ENCODE measurements at regions not wholly inside any gene's neighbourhood (a gene's known extent, or its start where the extent isn't known, plus 50 kb on each side); places are given as distances from the start of the nearest gene placed in this dataset.

- H3K36me3 Mint-ChIP-seq (ENCODE audit: low read depth) = no peaks in the 10 kb centered on the region
- no peak for DNase-seq
- peaks cover 2% of the 10 kb centered on the region for H3K27me3 Mint-ChIP-seq (ENCODE audit: low read depth)
- H3K27ac Mint-ChIP-seq = no peak overlapping the region
- no peak overlapping the region for H3K4me3 Mint-ChIP-seq
- intact Hi-C loops (cut with micrococcal nuclease) = no loop called here
- CTCF ChIA-PET = no interaction called here
- H3K9me3 Mint-ChIP-seq = no peaks in the 10 kb centered on the region
- no peaks in the 10 kb centered on the region for H3K4me1 Mint-ChIP-seq (ENCODE audit: low read depth)
Observed at GRCh38 chr17:72399608-72400487, 279.0 kb downstream of the SOX9 start.

- no peak for DNase-seq
- H3K4me3 Mint-ChIP-seq = no peak overlapping the region
- intact Hi-C loops (cut with micrococcal nuclease) = no loop called here
- no peaks in the 10 kb centered on the region for H3K4me1 Mint-ChIP-seq (ENCODE audit: low read depth)
- H3K9me3 Mint-ChIP-seq = no peaks in the 10 kb centered on the region
- peaks cover under 1% of the 10 kb centered on the region for H3K27me3 Mint-ChIP-seq (ENCODE audit: low read depth)
- no peak overlapping the region for H3K27ac Mint-ChIP-seq
- CTCF ChIA-PET = no interaction called here
- H3K36me3 Mint-ChIP-seq (ENCODE audit: low read depth) = no peaks in the 10 kb centered on the region
Observed at GRCh38 chr17:72400488-72400827, 279.6 kb downstream of the SOX9 start.

GRCh38 chr17:72400863-72401262 is 280.0 kb downstream of the SOX9 start:
- H3K4me3 Mint-ChIP-seq = no peak overlapping the region
- CTCF ChIA-PET = no interaction called here
- H3K27ac Mint-ChIP-seq = no peak overlapping the region
- H3K9me3 Mint-ChIP-seq = no peaks in the 10 kb centered on the region
- H3K36me3 Mint-ChIP-seq (ENCODE audit: low read depth) = no peaks in the 10 kb centered on the region
- H3K4me1 Mint-ChIP-seq (ENCODE audit: low read depth) = no peaks in the 10 kb centered on the region
- intact Hi-C loops (cut with micrococcal nuclease) = no loop called here
- H3K27me3 Mint-ChIP-seq (ENCODE audit: low read depth) = no peaks in the 10 kb centered on the region
- no peak for DNase-seq

DNA sequence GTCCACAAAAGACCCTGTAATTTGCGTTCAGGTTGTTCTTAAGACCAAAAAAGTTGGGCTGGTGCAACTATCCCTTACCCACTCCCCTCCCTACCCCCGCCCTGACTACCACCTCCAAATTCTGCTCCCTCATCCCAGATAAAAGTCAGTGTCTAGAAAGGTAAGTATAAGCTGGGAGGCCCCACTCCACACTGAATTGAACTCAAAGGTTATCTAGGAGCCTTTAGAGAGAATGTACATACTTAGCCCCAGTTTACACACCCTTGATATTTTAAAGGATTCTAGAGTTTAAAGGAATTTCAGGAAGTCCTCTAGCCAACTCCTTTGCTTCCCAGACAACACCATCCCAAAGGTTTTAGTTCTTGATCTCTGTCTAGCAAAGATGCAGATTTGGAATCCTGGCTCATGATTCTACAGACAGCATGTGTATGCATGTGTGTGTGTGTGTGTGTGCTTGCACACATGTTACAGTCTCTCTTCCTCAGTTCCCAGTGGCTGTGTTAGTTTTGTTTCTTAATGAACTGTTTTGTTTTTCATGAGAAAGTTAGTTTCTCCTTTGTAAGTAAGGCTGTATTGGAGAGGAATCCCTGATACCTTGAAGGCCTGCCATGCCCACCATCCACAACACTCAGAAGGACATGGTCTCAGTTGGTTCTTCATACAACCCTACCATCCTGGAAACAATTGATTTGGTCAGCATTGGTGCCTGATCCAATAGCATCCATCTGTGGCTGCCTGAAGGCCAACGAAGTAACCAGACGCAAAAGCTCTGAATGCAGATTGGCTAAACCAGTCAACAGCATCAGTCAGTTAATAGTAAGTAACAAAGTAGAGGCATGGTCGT is 281.3 kb downstream of the SOX9 start:
- CTCF ChIA-PET = no interaction called here
- Mint-ChIP-seq H3K27me3 (ENCODE audit: low read depth) (no peaks in the 10 kb centered on the region), H3K4me3 (no peak overlapping the region), H3K36me3 (ENCODE audit: low read depth) (no peaks in the 10 kb centered on the region), H3K4me1 (ENCODE audit: low read depth) (no peaks in the 10 kb centered on the region), H3K9me3 (no peaks in the 10 kb centered on the region), H3K27ac (no peak overlapping the region)
- DNase-seq = no peak
- intact Hi-C loops (cut with micrococcal nuclease) = no loop called here

GRCh38 chr17:72402727-72403210 is 281.9 kb downstream of the SOX9 start:
- Mint-ChIP-seq H3K36me3 (ENCODE audit: low read depth) (no peaks in the 10 kb centered on the region), H3K4me3 (no peak overlapping the region), H3K9me3 (no peaks in the 10 kb centered on the region), H3K4me1 (ENCODE audit: low read depth) (no peaks in the 10 kb centered on the region), H3K27me3 (ENCODE audit: low read depth) (no peaks in the 10 kb centered on the region), H3K27ac (no peak overlapping the region)
- DNase-seq = no peak
- intact Hi-C loops (cut with micrococcal nuclease) = no loop called here
- CTCF ChIA-PET = no interaction called here

- intact Hi-C loops (cut with micrococcal nuclease) = no loop called here
- H3K4me1 Mint-ChIP-seq (ENCODE audit: low read depth) = no peaks in the 10 kb centered on the region
- no peak overlapping the region for H3K27ac Mint-ChIP-seq
- CTCF ChIA-PET = no interaction called here
- H3K9me3 Mint-ChIP-seq = no peaks in the 10 kb centered on the region
- H3K27me3 Mint-ChIP-seq (ENCODE audit: low read depth) = no peaks in the 10 kb centered on the region
- DNase-seq = no peak
- no peaks in the 10 kb centered on the region for H3K36me3 Mint-ChIP-seq (ENCODE audit: low read depth)
- H3K4me3 Mint-ChIP-seq = no peak overlapping the region
Observed at GRCh38 chr17:72403713-72404209, 282.9 kb downstream of the SOX9 start.

GRCh38 chr17:72404872-72405271 is 284.1 kb downstream of the SOX9 start:
- CTCF ChIA-PET = no interaction called here
- intact Hi-C loops (cut with micrococcal nuclease) = no loop called here
- no peaks in the 10 kb centered on the region for H3K36me3 Mint-ChIP-seq (ENCODE audit: low read depth)
- no peaks in the 10 kb centered on the region for H3K4me1 Mint-ChIP-seq (ENCODE audit: low read depth)
- H3K9me3 Mint-ChIP-seq = no peaks in the 10 kb centered on the region
- H3K4me3 Mint-ChIP-seq = no peak overlapping the region
- H3K27me3 Mint-ChIP-seq (ENCODE audit: low read depth) = no peaks in the 10 kb centered on the region
- no peak for DNase-seq
- no peak overlapping the region for H3K27ac Mint-ChIP-seq

GRCh38 chr17:72405662-72406230 is 284.9 kb downstream of the SOX9 start:
- CTCF ChIA-PET = no interaction called here
- Mint-ChIP-seq H3K4me1 (ENCODE audit: low read depth) (no peaks in the 10 kb centered on the region), H3K9me3 (no peaks in the 10 kb centered on the region), H3K27me3 (ENCODE audit: low read depth) (no peaks in the 10 kb centered on the region), H3K36me3 (ENCODE audit: low read depth) (no peaks in the 10 kb centered on the region), H3K27ac (no peak overlapping the region), H3K4me3 (no peak overlapping the region)
- intact Hi-C loops (cut with micrococcal nuclease) = no loop called here
- no peak for DNase-seq

GRCh38 chr17:72406498-72406897 is 285.7 kb downstream of the SOX9 start:
- no peaks in the 10 kb centered on the region for H3K4me1 Mint-ChIP-seq (ENCODE audit: low read depth)
- CTCF ChIA-PET = no interaction called here

GRCh38 chr17:72407336-72407909 is 286.6 kb downstream of the SOX9 start:
- intact Hi-C loops (cut with micrococcal nuclease) = no loop called here
- Mint-ChIP-seq H3K36me3 (ENCODE audit: low read depth) (no peaks in the 10 kb centered on the region), H3K4me1 (ENCODE audit: low read depth) (no peaks in the 10 kb centered on the region), H3K4me3 (no peak overlapping the region), H3K27me3 (ENCODE audit: low read depth) (no peaks in the 10 kb centered on the region), H3K27ac (no peak overlapping the region), H3K9me3 (no peaks in the 10 kb centered on the region)
- CTCF ChIA-PET = no interaction called here
- DNase-seq = no peak

More at GRCh38 chr17:72406498-72406897, 285.7 kb downstream of the SOX9 start:
- no peaks in the 10 kb centered on the region for H3K36me3 Mint-ChIP-seq (ENCODE audit: low read depth)
- no peak for DNase-seq
- no peaks in the 10 kb centered on the region for H3K27me3 Mint-ChIP-seq (ENCODE audit: low read depth)
- no peaks in the 10 kb centered on the region for H3K9me3 Mint-ChIP-seq
- no peak overlapping the region for H3K4me3 Mint-ChIP-seq
- intact Hi-C loops (cut with micrococcal nuclease) = no loop called here
- H3K27ac Mint-ChIP-seq = no peak overlapping the region

GRCh38 chr17:72407931-72408330 is 287.1 kb downstream of the SOX9 start:
- H3K9me3 Mint-ChIP-seq = no peaks in the 10 kb centered on the region
- intact Hi-C loops (cut with micrococcal nuclease) = no loop called here
- no peak for DNase-seq
- CTCF ChIA-PET = no interaction called here
- H3K27me3 Mint-ChIP-seq (ENCODE audit: low read depth) = no peaks in the 10 kb centered on the region
- H3K27ac Mint-ChIP-seq = no peak overlapping the region
- no peak overlapping the region for H3K4me3 Mint-ChIP-seq
- H3K4me1 Mint-ChIP-seq (ENCODE audit: low read depth) = no peaks in the 10 kb centered on the region
- no peaks in the 10 kb centered on the region for H3K36me3 Mint-ChIP-seq (ENCODE audit: low read depth)

GRCh38 chr17:72408641-72409040 is 287.8 kb downstream of the SOX9 start:
- no peaks in the 10 kb centered on the region for H3K27me3 Mint-ChIP-seq (ENCODE audit: low read depth)
- no peak overlapping the region for H3K4me3 Mint-ChIP-seq
- no peaks in the 10 kb centered on the region for H3K36me3 Mint-ChIP-seq (ENCODE audit: low read depth)
- no peaks in the 10 kb centered on the region for H3K4me1 Mint-ChIP-seq (ENCODE audit: low read depth)
- H3K27ac Mint-ChIP-seq = no peak overlapping the region
- intact Hi-C loops (cut with micrococcal nuclease) = no loop called here
- H3K9me3 Mint-ChIP-seq = no peaks in the 10 kb centered on the region
- CTCF ChIA-PET = no interaction called here
- DNase-seq = no peak

All from activated naive CD4-positive, alpha-beta T cell treated with anti-CD3 and anti-CD28 coated beads for 36 hours (primary cell).